DND-41 (cell line): ENCODE measurements at regions not wholly inside any gene's neighbourhood (a gene's known extent, or its start where the extent isn't known, plus 50 kb on each side); places are given as distances from the start of the nearest gene placed in this dataset.

ENCODE experiments used
- ATAC-seq: fragments of 200-7000 bp; cut with Tn5 transposase; 3 replicates; pipeline ENCODE4 v1.9.1; 2021; ENCODE audit warnings: low read depth; ENCODE audit not compliant: insufficient read depth
- DNase-seq: peaks from one replicate; pipeline ENCODE4 v3.0.0-alpha.2; 2020
- H2AFZ ChIP-seq: 2 replicates; pipeline ENCODE4 v1.6.0; 2012; ENCODE audit warnings: low read depth, low read length
- H3K27ac ChIP-seq: 2 replicates; pipeline ENCODE4 v1.5.1; 2012; ENCODE audit warnings: low read length, inconsistent platforms
- H3K27me3 ChIP-seq: fragments of 200-600 bp; sonication (generic); 2 replicates; pipeline ENCODE4 v1.6.0; 2012; ENCODE audit warnings: low read length, mild to moderate bottlenecking, inconsistent platforms; ENCODE audit not compliant: insufficient read depth, poor library complexity
- H3K36me3 ChIP-seq: 2 replicates; pipeline ENCODE4 v1.5.1; 2012; ENCODE audit warnings: low read length, inconsistent platforms; ENCODE audit not compliant: insufficient read depth
- H3K4me1 ChIP-seq: 2 replicates; pipeline ENCODE4 v1.5.1; 2012; ENCODE audit warnings: mild to moderate bottlenecking, low read length; ENCODE audit not compliant: insufficient read depth
- H3K4me2 ChIP-seq: 2 replicates; pipeline ENCODE4 v1.6.0; 2012; ENCODE audit warnings: mild to moderate bottlenecking, moderate library complexity, low read length, inconsistent platforms; ENCODE audit not compliant: insufficient read depth
- H3K4me3 ChIP-seq, 2 experiments: fragments of 200-600 bp in 1 of 2; shearing (Covaris generic) in 1 of 2; 2 replicates each; pipeline ENCODE4 v1.5.1; 2012 to 2016; ENCODE audit warnings: inconsistent platforms in 2 of 2, low read length in 2 of 2, mild to moderate bottlenecking in 2 of 2, low read depth in 1 of 2, moderate library complexity in 1 of 2
- H3K79me2 ChIP-seq: 2 replicates; pipeline ENCODE4 v1.6.0; 2012; ENCODE audit warnings: low read length, inconsistent platforms; ENCODE audit not compliant: insufficient read depth
- H3K9ac ChIP-seq: 2 replicates; pipeline ENCODE4 v1.6.0; 2012; ENCODE audit warnings: low read depth, mild to moderate bottlenecking, inconsistent platforms, low read length, moderate library complexity
- H3K9me3 ChIP-seq: 2 replicates; pipeline ENCODE4 v1.5.1; 2012; ENCODE audit warnings: low read length, moderate library complexity, mild to moderate bottlenecking, inconsistent platforms; ENCODE audit not compliant: insufficient read depth, severe bottlenecking
- H4K20me1 ChIP-seq: 2 replicates; pipeline ENCODE4 v1.6.0; 2012; ENCODE audit warnings: low read length; ENCODE audit not compliant: insufficient read depth
- EZH2 ChIP-seq: IDR thresholded peaks from 3 replicates; pipeline ENCODE4 v1.6.1; 2012; ENCODE audit warnings: borderline replicate concordance, low read depth, mild to moderate bottlenecking, moderate library complexity, low read length, inconsistent platforms; ENCODE audit not compliant: severe bottlenecking
- TF ChIP-seq, protein P1 (sequence below): IDR thresholded peaks from 2 replicates; pipeline ENCODE4 v1.5.1; 2012; ENCODE audit warnings: borderline replicate concordance, low read length, moderate library complexity, mild to moderate bottlenecking; ENCODE audit not compliant: poor library complexity, severe bottlenecking; ENCODE audit errors: extremely low read depth

DNA sequence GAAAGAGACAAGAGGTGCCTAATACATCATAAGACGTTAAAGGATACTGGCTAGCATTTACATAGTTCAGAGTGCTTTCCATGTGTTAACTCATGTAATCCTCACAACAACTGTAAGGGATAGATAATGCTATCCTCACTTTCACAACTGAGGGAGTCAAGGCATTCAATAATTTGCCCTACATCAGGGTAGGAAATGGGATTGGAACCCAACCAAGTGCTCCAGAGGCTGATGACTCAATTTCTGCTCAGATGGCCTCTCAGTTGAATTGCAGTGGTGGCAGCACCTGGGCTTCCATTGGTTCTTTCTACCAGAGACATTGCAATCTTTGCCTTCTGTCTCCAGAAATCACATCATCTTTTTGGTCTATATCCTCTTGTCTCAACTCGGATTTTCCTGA is 232.9 kb downstream of the ETS1 start:
- H2AFZ ChIP-seq: no peak overlapping the region
- no peaks in the 10 kb centered on the region for H3K36me3 ChIP-seq
- DNase-seq (no peak), ATAC-seq (no peak)
- H4K20me1 ChIP-seq: no peaks in the 10 kb centered on the region
- H3K27ac ChIP-seq: no peak overlapping the region
- no peaks in the 10 kb centered on the region for H3K79me2 ChIP-seq
- no peaks in the 10 kb centered on the region for H3K27me3 ChIP-seq
- no peaks in the 10 kb centered on the region for H3K9me3 ChIP-seq
- H3K4me2 ChIP-seq: no peak overlapping the region
- TF ChIP-seq, protein P1, sequence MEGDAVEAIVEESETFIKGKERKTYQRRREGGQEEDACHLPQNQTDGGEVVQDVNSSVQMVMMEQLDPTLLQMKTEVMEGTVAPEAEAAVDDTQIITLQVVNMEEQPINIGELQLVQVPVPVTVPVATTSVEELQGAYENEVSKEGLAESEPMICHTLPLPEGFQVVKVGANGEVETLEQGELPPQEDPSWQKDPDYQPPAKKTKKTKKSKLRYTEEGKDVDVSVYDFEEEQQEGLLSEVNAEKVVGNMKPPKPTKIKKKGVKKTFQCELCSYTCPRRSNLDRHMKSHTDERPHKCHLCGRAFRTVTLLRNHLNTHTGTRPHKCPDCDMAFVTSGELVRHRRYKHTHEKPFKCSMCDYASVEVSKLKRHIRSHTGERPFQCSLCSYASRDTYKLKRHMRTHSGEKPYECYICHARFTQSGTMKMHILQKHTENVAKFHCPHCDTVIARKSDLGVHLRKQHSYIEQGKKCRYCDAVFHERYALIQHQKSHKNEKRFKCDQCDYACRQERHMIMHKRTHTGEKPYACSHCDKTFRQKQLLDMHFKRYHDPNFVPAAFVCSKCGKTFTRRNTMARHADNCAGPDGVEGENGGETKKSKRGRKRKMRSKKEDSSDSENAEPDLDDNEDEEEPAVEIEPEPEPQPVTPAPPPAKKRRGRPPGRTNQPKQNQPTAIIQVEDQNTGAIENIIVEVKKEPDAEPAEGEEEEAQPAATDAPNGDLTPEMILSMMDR: no peak
- no peak for TF ChIP-seq EZH2
- no peak overlapping the region for H3K4me3 ChIP-seq
- no peak overlapping the region for H3K9ac ChIP-seq
- H3K4me1 ChIP-seq: no peaks in the 10 kb centered on the region

DNA sequence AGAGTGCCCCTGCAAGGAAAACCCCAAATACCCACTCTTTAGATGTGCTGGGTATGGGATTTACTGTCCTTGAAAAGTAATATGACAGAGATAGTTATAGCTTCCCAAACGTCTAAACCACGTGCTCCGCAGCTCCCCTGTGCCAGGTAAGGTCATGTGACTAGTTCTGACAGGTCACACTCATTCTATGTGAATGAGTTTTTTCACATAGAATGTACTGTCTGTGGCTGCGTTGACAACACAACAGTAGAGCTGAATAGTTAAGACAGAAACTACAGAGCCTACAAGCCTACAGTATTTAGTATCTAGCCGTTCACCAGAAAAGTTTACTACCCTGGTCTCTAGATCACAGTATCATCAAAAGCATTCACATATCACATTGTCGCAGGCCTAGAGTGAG is 236.2 kb downstream of the ETS1 start:
- DNase-seq (no peak), ATAC-seq (no peak)
- H4K20me1 ChIP-seq: no peaks in the 10 kb centered on the region
- H3K4me3 ChIP-seq: no peak overlapping the region
- H3K27me3 ChIP-seq: no peaks in the 10 kb centered on the region
- H3K4me2 ChIP-seq: no peak overlapping the region
- no peaks in the 10 kb centered on the region for H3K79me2 ChIP-seq
- no peak overlapping the region for H3K9ac ChIP-seq
- TF ChIP-seq, protein P1: no peak
- no peak for TF ChIP-seq EZH2
- H3K4me1 ChIP-seq: no peaks in the 10 kb centered on the region
- no peak overlapping the region for H2AFZ ChIP-seq
- no peaks in the 10 kb centered on the region for H3K36me3 ChIP-seq
- no peak overlapping the region for H3K27ac ChIP-seq
- no peaks in the 10 kb centered on the region for H3K9me3 ChIP-seq

DNA sequence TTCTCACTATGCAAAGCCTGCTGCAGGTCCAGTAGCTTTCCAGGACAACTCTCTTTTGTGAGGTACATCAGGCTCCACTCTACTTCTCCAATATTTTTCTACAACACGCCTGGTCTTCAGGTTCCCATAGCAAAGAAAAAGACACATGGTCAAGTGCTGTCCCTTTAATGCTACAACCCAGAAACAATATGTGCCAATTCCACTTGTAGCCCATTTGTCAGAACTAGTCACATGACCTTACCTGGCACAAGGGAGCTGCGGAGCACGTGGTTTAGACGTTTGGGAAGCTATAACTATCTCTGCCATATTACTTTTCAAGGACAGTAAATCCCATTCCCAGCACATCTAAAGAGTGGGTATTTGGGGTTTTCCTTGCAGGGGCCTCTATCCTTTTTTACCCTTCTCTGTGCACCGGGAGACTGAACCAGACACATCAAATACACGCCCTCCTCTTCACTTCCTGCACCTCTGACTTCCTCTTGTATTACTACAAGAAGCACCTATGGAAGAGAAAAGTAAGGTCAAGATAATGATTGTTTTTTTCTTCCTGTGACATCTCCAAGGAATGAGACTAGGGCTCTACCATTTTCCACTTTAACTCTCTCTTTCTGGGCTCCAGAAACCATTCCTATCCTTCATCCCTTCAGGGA is 237.6 kb downstream of the ETS1 start:
- Histone ChIP-seq H3K79me2 (no peaks in the 10 kb centered on the region), H4K20me1 (no peaks in the 10 kb centered on the region), H3K4me2 (no peak overlapping the region), H3K27ac (no peak overlapping the region), H3K27me3 (no peaks in the 10 kb centered on the region), H3K36me3 (no peaks in the 10 kb centered on the region), H3K9me3 (no peaks in the 10 kb centered on the region), H3K4me1 (no peaks in the 10 kb centered on the region), H2AFZ (no peak overlapping the region), H3K9ac (no peak overlapping the region), H3K4me3 (no peak overlapping the region)
- no peak for ATAC-seq
- TF ChIP-seq, protein P1: no peak
- TF ChIP-seq EZH2: no peak
- DNase-seq: no peak

DNA sequence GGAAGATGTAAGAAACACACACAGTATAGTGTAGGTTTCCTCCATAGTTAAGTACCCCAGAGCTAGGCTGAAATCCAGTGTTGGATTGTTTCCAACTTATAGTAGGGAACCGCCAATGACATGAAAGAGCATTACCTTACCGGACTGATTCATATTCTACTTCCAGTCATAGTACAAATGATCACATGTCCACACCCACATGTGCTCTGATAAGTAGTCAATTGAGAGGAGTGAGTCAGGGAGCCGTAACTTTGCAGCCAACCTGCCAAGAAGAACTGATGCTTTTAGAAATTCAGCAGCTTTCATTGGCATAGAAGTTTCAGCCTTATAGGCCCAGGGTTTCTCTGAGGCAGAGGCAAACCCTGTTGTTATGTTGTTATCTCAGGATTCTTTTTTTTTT is 240.6 kb downstream of the ETS1 start:
- TF ChIP-seq EZH2: no peak
- TF ChIP-seq, protein P1: no peak

More for the DNA sequence above, 240.6 kb downstream of the ETS1 start:
- no peak overlapping the region for H3K4me2 ChIP-seq
- H4K20me1 ChIP-seq: no peaks in the 10 kb centered on the region
- no peaks in the 10 kb centered on the region for H3K36me3 ChIP-seq
- no peaks in the 10 kb centered on the region for H3K79me2 ChIP-seq
- peaks cover 10% of the 10 kb centered on the region for H3K4me1 ChIP-seq
- DNase-seq (no peak), ATAC-seq (no peak)
- no peak overlapping the region for H3K9ac ChIP-seq
- no peaks in the 10 kb centered on the region for H3K9me3 ChIP-seq
- no peak overlapping the region for H3K4me3 ChIP-seq
- H3K27ac ChIP-seq: no peak overlapping the region
- H3K27me3 ChIP-seq: no peaks in the 10 kb centered on the region
- no peak overlapping the region for H2AFZ ChIP-seq
